HEK293 (cell line): ENCODE measurements at regions not wholly inside any gene's neighbourhood (a gene's known extent, or its start where the extent isn't known, plus 50 kb on each side); places are given as distances from the start of the nearest gene placed in this dataset.

ENCODE experiments used
- CTCF ChIA-PET: fragments of 350-600 bp; formaldehyde crosslinking; extraction: SDS; loops from one replicate; lab custom pipeline; 2021; ENCODE audit warnings: antibody characterized with exemption; lab: Yijun Ruan, JAX
- POLR2A ChIA-PET: fragments of 300-600 bp; formaldehyde crosslinking; extraction: SDS; loops from one replicate; lab custom pipeline; 2020; ENCODE audit warnings: antibody characterized with exemption, inconsistent platforms; lab: Yijun Ruan, JAX
- H3K27ac ChIP-seq: fragments of 200-500 bp; sonication (Bioruptor generic); 2 replicates; pipeline ENCODE4 v1.5.1; 2014; ENCODE audit warnings: low read depth, low read length, control low read depth, inconsistent platforms; ENCODE audit errors: extremely low read depth
- H3K36me3 ChIP-seq, 2 experiments: fragments of 200-500 bp in 1 of 2; sonication (Bioruptor generic) in 1 of 2; 1 replicate in 1 of 2; 2 replicates in 1 of 2; pipeline ENCODE4 v1.5.1; 2014 to 2017; ENCODE audit warnings: inconsistent platforms in 2 of 2, low read length in 2 of 2; ENCODE audit not compliant: control insufficient read depth in 2 of 2, insufficient read depth in 1 of 2
- H3K4me1 ChIP-seq: fragments of 200-500 bp; sonication (Bioruptor generic); 2 replicates; pipeline ENCODE4 v1.5.1; 2014; ENCODE audit warnings: mild to moderate bottlenecking, low read length, inconsistent platforms; ENCODE audit not compliant: control insufficient read depth, insufficient read depth
- H3K4me3 ChIP-seq: 2 replicates; pipeline ENCODE4 v1.5.1; 2011; ENCODE audit warnings: low read depth, mild to moderate bottlenecking, control low read depth, low read length, moderate library complexity
- H3K9me3 ChIP-seq: fragments of 200-500 bp; sonication (Bioruptor generic); 2 replicates; pipeline ENCODE4 v1.5.1; 2014; ENCODE audit warnings: low read depth, low read length, inconsistent platforms; ENCODE audit not compliant: control insufficient read depth, insufficient read depth
- HOXC10 ChIP-seq: sonication (generic); formaldehyde crosslinking; IDR thresholded peaks from 2 replicates; pipeline ENCODE4 v1.8.1; 2023; ENCODE audit warnings: mild to moderate bottlenecking, missing genetic modification reagents
- KLF10 ChIP-seq: fragments of 450-650 bp; IDR thresholded peaks from 2 replicates; pipeline ENCODE4 v1.5.1; 2018; ENCODE audit warnings: missing biosample characterization, mild to moderate bottlenecking, missing genetic modification characterization
- REPIN1 ChIP-seq: fragments of 450-650 bp; formaldehyde crosslinking; IDR thresholded peaks from 2 replicates; pipeline ENCODE4 v1.5.1; 2017; ENCODE audit warnings: missing biosample characterization, missing genetic modification characterization, low read depth
- ZNF140 ChIP-seq: fragments of 450-650 bp; formaldehyde crosslinking; IDR thresholded peaks from 2 replicates; pipeline ENCODE4 v1.5.1; 2016; ENCODE audit warnings: missing biosample characterization, missing genetic modification characterization
- ZNF223 ChIP-seq: fragments of 450-650 bp; formaldehyde crosslinking; IDR thresholded peaks from 2 replicates; pipeline ENCODE4 v1.5.1; 2016; ENCODE audit warnings: missing biosample characterization, missing genetic modification characterization
- ZNF324 ChIP-seq: fragments of 450-650 bp; formaldehyde crosslinking; IDR thresholded peaks from 2 replicates; pipeline ENCODE4 v1.5.1; 2016; ENCODE audit warnings: missing biosample characterization, missing genetic modification characterization
- ZNF37A ChIP-seq: fragments of 450-650 bp; IDR thresholded peaks from 2 replicates; pipeline ENCODE4 v1.5.1; 2018; ENCODE audit warnings: missing biosample characterization, missing genetic modification characterization
- ZNF426 ChIP-seq: fragments of 450-650 bp; formaldehyde crosslinking; IDR thresholded peaks from 2 replicates; pipeline ENCODE4 v1.5.1; 2017; ENCODE audit warnings: missing biosample characterization, missing genetic modification characterization, mild to moderate bottlenecking, inconsistent platforms, moderate library complexity
- ZNF501 ChIP-seq: fragments of 450-650 bp; formaldehyde crosslinking; IDR thresholded peaks from 2 replicates; pipeline ENCODE4 v1.5.1; 2016; ENCODE audit warnings: missing biosample characterization, missing genetic modification characterization
- ZNF529 ChIP-seq: fragments of 450-650 bp; formaldehyde crosslinking; IDR thresholded peaks from 2 replicates; pipeline ENCODE4 v1.5.1; 2017; ENCODE audit warnings: missing genetic modification characterization, missing biosample characterization; ENCODE audit not compliant: insufficient replicate concordance
- ZNF560 ChIP-seq: fragments of 450-650 bp; formaldehyde crosslinking; IDR thresholded peaks from 2 replicates; pipeline ENCODE4 v1.5.1; 2017; ENCODE audit warnings: missing biosample characterization, missing genetic modification characterization, borderline replicate concordance
- ZNF585B ChIP-seq: fragments of 450-650 bp; formaldehyde crosslinking; IDR thresholded peaks from 2 replicates; pipeline ENCODE4 v1.5.1; 2016; ENCODE audit warnings: missing biosample characterization, missing genetic modification characterization
- ZNF629 ChIP-seq: fragments of 450-650 bp; formaldehyde crosslinking; IDR thresholded peaks from 2 replicates; pipeline ENCODE4 v1.5.1; 2017; ENCODE audit warnings: missing biosample characterization, missing genetic modification characterization
- ZNF658 ChIP-seq: fragments of 450-650 bp; formaldehyde crosslinking; IDR thresholded peaks from 2 replicates; pipeline ENCODE4; 2016; ENCODE audit warnings: missing biosample characterization, missing genetic modification characterization
- ZNF660 ChIP-seq: fragments of 450-650 bp; IDR thresholded peaks from 2 replicates; pipeline ENCODE4 v1.5.1; 2018; ENCODE audit warnings: missing biosample characterization, mild to moderate bottlenecking, missing genetic modification characterization
- ZNF701 ChIP-seq: fragments of 450-650 bp; formaldehyde crosslinking; IDR thresholded peaks from 2 replicates; pipeline ENCODE4 v1.5.1; 2016; ENCODE audit warnings: missing biosample characterization, missing genetic modification characterization
- ZNF791 ChIP-seq: fragments of 450-650 bp; formaldehyde crosslinking; IDR thresholded peaks from 2 replicates; pipeline ENCODE4 v1.5.1; 2016; ENCODE audit warnings: missing biosample characterization, missing genetic modification characterization
- TF ChIP-seq, protein P1 (sequence below): fragments of 450-650 bp; formaldehyde crosslinking; IDR thresholded peaks from 2 replicates; pipeline ENCODE4 v1.5.1; 2016; ENCODE audit warnings: missing biosample characterization, missing genetic modification characterization
- TF ChIP-seq, protein P2 (sequence below): fragments of 450-650 bp; formaldehyde crosslinking; IDR thresholded peaks from 2 replicates; pipeline ENCODE4 v1.5.1; 2016; ENCODE audit warnings: missing biosample characterization, missing genetic modification characterization
- TF ChIP-seq, protein P3 (sequence below): fragments of 450-650 bp; formaldehyde crosslinking; IDR thresholded peaks from 2 replicates; pipeline ENCODE4 v1.5.1; 2016; ENCODE audit warnings: missing biosample characterization, missing genetic modification characterization
- TF ChIP-seq, protein P4 (sequence below): fragments of 450-650 bp; formaldehyde crosslinking; IDR thresholded peaks from 2 replicates; pipeline ENCODE4; 2016; ENCODE audit warnings: missing biosample characterization, missing genetic modification characterization

DNA sequence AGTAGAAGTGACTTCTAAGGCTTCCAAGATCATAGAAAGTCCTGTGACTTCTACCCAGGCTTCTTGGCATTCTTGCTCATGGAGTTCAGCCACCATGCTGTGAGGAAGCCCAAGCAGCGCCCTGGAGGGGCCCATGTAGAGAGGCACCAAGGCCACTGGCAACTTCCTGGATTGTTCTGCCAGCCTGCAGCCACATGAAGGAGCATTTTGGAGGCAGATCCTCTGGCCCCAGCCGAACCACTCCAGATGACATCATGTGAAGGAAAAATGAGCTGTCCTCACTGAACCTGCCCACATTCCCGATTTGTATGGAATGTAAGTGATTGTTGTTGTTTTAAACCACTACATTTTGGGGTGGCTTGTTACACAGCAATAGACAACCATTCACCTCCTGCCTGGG lies 51.5 kb upstream of the MNX1 start:
- Histone ChIP-seq H3K4me3 (no peak overlapping the region), H3K9me3 (no peaks in the 10 kb centered on the region), H3K36me3 (no peaks in the 10 kb centered on the region), H3K27ac (no peak overlapping the region), H3K4me1 (no peaks in the 10 kb centered on the region)
- POLR2A ChIA-PET = no interaction called here
- TF ChIP-seq ZNF560 (tag by site-specific recombination) = no peak
- no peak for TF ChIP-seq ZNF426 (tag by site-specific recombination)
- TF ChIP-seq ZNF140 (tag by site-specific recombination) = no peak
- TF ChIP-seq HOXC10 (CRISPR knock-in tag) = no peak
- TF ChIP-seq ZNF529 = no peak
- TF ChIP-seq ZNF658 (tag by site-specific recombination) = no peak
- TF ChIP-seq, protein P1, sequence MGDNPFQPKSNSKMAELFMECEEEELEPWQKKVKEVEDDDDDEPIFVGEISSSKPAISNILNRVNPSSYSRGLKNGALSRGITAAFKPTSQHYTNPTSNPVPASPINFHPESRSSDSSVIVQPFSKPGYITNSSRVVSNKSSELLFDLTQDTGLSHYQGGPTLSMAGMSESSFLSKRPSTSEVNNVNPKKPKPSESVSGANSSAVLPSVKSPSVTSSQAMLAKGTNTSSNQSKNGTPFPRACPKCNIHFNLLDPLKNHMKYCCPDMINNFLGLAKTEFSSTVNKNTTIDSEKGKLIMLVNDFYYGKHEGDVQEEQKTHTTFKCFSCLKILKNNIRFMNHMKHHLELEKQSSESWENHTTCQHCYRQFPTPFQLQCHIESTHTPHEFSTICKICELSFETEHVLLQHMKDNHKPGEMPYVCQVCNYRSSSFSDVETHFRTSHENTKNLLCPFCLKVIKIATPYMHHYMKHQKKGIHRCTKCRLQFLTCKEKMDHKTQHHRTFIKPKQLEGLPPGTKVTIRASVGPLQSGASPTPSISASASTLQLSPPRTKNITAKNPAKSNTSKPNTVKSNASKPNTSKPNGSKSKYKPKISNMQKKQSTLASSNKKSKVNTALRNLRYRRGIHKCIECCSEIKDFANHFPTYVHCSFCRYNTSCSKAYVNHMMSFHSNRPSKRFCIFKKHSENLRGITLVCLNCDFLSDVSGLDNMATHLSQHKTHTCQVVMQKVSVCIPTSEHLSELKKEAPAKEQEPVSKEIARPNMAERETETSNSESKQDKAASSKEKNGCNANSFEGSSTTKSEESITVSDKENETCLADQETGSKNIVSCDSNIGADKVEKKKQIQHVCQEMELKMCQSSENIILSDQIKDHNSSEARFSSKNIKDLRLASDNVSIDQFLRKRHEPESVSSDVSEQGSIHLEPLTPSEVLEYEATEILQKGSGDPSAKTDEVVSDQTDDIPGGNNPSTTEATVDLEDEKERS = no peak
- TF ChIP-seq ZNF324 (tag by site-specific recombination) = no peak
- TF ChIP-seq ZNF791 (tag by site-specific recombination) = no peak
- TF ChIP-seq, protein P2, sequence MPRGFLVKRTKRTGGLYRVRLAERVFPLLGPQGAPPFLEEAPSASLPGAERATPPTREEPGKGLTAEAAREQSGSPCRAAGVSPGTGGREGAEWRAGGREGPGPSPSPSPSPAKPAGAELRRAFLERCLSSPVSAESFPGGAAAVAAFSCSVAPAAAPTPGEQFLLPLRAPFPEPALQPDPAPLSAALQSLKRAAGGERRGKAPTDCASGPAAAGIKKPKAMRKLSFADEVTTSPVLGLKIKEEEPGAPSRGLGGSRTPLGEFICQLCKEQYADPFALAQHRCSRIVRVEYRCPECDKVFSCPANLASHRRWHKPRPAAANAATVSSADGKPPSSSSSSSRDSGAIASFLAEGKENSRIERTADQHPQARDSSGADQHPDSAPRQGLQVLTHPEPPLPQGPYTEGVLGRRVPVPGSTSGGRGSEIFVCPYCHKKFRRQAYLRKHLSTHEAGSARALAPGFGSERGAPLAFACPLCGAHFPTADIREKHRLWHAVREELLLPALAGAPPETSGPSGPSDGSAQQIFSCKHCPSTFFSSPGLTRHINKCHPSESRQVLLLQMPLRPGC = no peak
- no peak for TF ChIP-seq REPIN1
- no peak for TF ChIP-seq ZNF629 (tag by site-specific recombination)
- TF ChIP-seq ZNF37A (tag by site-specific recombination) = no peak
- TF ChIP-seq, all 188 proteins: peak for 0
- CTCF ChIA-PET = no interaction called here

DNA sequence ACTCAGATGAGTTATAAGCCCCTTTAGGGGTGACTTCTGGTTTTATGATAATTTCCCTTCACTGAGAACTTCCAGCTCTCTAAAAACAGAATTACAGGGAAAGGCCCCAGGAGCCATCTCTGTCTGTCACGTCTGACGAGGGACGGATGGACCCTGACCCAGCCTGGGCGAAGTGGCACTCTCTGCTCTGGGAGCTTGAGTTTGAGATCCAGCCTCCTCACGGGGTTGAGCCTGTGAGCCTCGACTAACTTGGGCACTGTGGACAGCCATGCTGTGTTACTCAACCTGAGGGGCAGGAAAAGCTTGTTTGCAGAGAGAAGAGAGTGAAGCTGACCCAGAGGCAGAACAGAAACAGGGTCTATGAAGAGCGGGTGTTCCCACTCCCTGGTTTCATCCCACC lies 54.6 kb upstream of the MNX1 start:
- CTCF ChIA-PET = no interaction called here
- Histone ChIP-seq H3K9me3 (no peaks in the 10 kb centered on the region), H3K4me3 (no peak overlapping the region), H3K4me1 (no peaks in the 10 kb centered on the region), H3K36me3 (no peaks in the 10 kb centered on the region), H3K27ac (no peak overlapping the region)
- TF ChIP-seq ZNF701 (tag by site-specific recombination) (no peak), ZNF585B (tag by site-specific recombination) (no peak), ZNF223 (no peak), ZNF501 (no peak), ZNF660 (no peak), KLF10 (tag by site-specific recombination) (no peak)
- TF ChIP-seq, protein P3, sequence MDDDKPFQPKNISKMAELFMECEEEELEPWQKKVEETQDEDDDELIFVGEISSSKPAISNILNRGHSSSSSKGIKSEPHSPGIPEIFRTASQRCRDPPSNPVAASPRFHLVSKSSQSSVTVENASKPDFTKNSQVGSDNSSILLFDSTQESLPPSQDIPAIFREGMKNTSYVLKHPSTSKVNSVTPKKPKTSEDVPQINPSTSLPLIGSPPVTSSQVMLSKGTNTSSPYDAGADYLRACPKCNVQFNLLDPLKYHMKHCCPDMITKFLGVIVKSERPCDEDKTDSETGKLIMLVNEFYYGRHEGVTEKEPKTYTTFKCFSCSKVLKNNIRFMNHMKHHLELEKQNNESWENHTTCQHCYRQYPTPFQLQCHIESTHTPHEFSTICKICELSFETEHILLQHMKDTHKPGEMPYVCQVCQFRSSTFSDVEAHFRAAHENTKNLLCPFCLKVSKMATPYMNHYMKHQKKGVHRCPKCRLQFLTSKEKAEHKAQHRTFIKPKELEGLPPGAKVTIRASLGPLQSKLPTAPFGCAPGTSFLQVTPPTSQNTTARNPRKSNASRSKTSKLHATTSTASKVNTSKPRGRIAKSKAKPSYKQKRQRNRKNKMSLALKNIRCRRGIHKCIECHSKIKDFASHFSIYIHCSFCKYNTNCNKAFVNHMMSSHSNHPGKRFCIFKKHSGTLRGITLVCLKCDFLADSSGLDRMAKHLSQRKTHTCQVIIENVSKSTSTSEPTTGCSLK (tag by site-specific recombination) = no peak
- TF ChIP-seq, protein P4, sequence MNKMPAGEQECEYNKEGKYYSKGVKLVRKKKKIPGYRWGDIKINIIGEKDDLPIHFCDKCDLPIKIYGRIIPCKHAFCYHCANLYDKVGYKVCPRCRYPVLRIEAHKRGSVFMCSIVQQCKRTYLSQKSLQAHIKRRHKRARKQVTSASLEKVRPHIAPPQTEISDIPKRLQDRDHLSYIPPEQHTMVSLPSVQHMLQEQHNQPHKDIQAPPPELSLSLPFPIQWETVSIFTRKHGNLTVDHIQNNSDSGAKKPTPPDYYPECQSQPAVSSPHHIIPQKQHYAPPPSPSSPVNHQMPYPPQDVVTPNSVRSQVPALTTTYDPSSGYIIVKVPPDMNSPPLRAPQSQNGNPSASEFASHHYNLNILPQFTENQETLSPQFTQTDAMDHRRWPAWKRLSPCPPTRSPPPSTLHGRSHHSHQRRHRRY (tag by site-specific recombination) = no peak
- POLR2A ChIA-PET = no interaction called here
